ENCODE measurements at regions not wholly inside any gene's neighbourhood (a gene's known extent, or its start where the extent isn't known, plus 50 kb on each side); places are given as distances from the start of the nearest gene placed in this dataset.

- no peak overlapping the region for H3K18ac ChIP-seq (ENCODE audit: low read depth in 1 of 2, low read length in 2 of 2)
- DNase-seq: no peak
- 97% methylated on average over 5 of the region's 6 CpGs for WGBS
Observed at GRCh38 chr6:14312587-14312986, 195.0 kb downstream of the CD83 start.

GRCh38 chr6:14313248-14313647, 195.7 kb downstream of the CD83 start:
- H2AFZ ChIP-seq (ENCODE audit: low read depth, low read length): no peak overlapping the region
- no peak overlapping the region for H3K27ac ChIP-seq (ENCODE audit: low read length, poor library complexity, severe bottlenecking)
- H2BK120ac ChIP-seq (ENCODE audit: low read depth, low read length): no peak overlapping the region
- no peak overlapping the region for H3K18ac ChIP-seq (ENCODE audit: low read depth in 1 of 2, low read length in 2 of 2)
- no peak overlapping the region for H3K14ac ChIP-seq (ENCODE audit: low read length in 2 of 2)
- no peaks in the 10 kb centered on the region for H3K9me3 ChIP-seq (ENCODE audit: control insufficient read depth, low read length)
- no peak overlapping the region for H4K91ac ChIP-seq (ENCODE audit: low read length)
- H2BK12ac ChIP-seq (ENCODE audit: low read length in 2 of 2): no peak overlapping the region
- H2BK15ac ChIP-seq (ENCODE audit: low read depth, poor library complexity, severe bottlenecking): no peak overlapping the region
- DNase-seq: no peak
- H3K36me3 ChIP-seq (ENCODE audit: control insufficient read depth in 1 of 2, insufficient read depth in 2 of 2, low read depth in 1 of 2, low read length in 2 of 2): no peaks in the 10 kb centered on the region
- no peak overlapping the region for H2BK5ac ChIP-seq (ENCODE audit: low read depth, low read length, poor library complexity, severe bottlenecking)
- peaks cover 2% of the 10 kb centered on the region for H3K4me1 ChIP-seq (ENCODE audit: control insufficient read depth, insufficient read depth, low read depth, low read length)
- no peak overlapping the region for H3K4me3 ChIP-seq (ENCODE audit: insufficient read depth in 1 of 2, low read depth in 1 of 2, low read length in 2 of 2)
- no peak overlapping the region for H3K4me2 ChIP-seq (ENCODE audit: low read length, poor library complexity, severe bottlenecking)
- no peak overlapping the region for H3K4ac ChIP-seq (ENCODE audit: low read depth in 1 of 2, low read length in 2 of 2)
- peaks cover 0 to under 1% of the 10 kb centered on the region in 2 experiments for H3K27me3 ChIP-seq (ENCODE audit: control insufficient read depth in 1 of 2, insufficient read depth in 1 of 2, low read length in 2 of 2)
- no peak overlapping the region for H3K9ac ChIP-seq (ENCODE audit: low read length)
- 92% methylated on average over 1 of the region's 2 CpGs for WGBS
- H3K79me1 ChIP-seq (replicated peaks; ENCODE audit: low read length, poor library complexity, severe bottlenecking): no peaks in the 10 kb centered on the region
- no peak overlapping the region for H2AK5ac ChIP-seq (ENCODE audit: low read length, severe bottlenecking)
- no peak overlapping the region for H4K8ac ChIP-seq (ENCODE audit: low read length)
- no peak overlapping the region for H3K23ac ChIP-seq (ENCODE audit: low read length in 2 of 2)

More at GRCh38 chr6:14312587-14312986, 195.0 kb downstream of the CD83 start:
- no peak overlapping the region for H3K4me2 ChIP-seq (ENCODE audit: low read length, poor library complexity, severe bottlenecking)
- H3K4me1 ChIP-seq (ENCODE audit: control insufficient read depth, insufficient read depth, low read depth, low read length): peaks cover 2% of the 10 kb centered on the region
- no peak overlapping the region for H3K14ac ChIP-seq (ENCODE audit: low read length in 2 of 2)
- no peak overlapping the region for H3K27ac ChIP-seq (ENCODE audit: low read length, poor library complexity, severe bottlenecking)
- no peak overlapping the region for H3K9ac ChIP-seq (ENCODE audit: low read length)
- no peaks in the 10 kb centered on the region for H3K9me3 ChIP-seq (ENCODE audit: control insufficient read depth, low read length)
- H3K4ac ChIP-seq (ENCODE audit: low read depth in 1 of 2, low read length in 2 of 2): no peak overlapping the region
- no peak overlapping the region for H4K91ac ChIP-seq (ENCODE audit: low read length)
- no peak overlapping the region for H2BK5ac ChIP-seq (ENCODE audit: low read depth, low read length, poor library complexity, severe bottlenecking)
- no peak overlapping the region for H4K8ac ChIP-seq (ENCODE audit: low read length)
- H3K4me3 ChIP-seq (ENCODE audit: insufficient read depth in 1 of 2, low read depth in 1 of 2, low read length in 2 of 2): no peak overlapping the region
- H2BK12ac ChIP-seq (ENCODE audit: low read length in 2 of 2): no peak overlapping the region
- H2BK15ac ChIP-seq (ENCODE audit: low read depth, poor library complexity, severe bottlenecking): no peak overlapping the region
- no peak overlapping the region for H2BK120ac ChIP-seq (ENCODE audit: low read depth, low read length)
- no peak overlapping the region for H2AK5ac ChIP-seq (ENCODE audit: low read length, severe bottlenecking)
- H3K79me1 ChIP-seq (replicated peaks; ENCODE audit: low read length, poor library complexity, severe bottlenecking): no peaks in the 10 kb centered on the region
- no peaks in the 10 kb centered on the region for H3K27me3 ChIP-seq (ENCODE audit: control insufficient read depth in 1 of 2, insufficient read depth in 1 of 2, low read length in 2 of 2)
- no peaks in the 10 kb centered on the region for H3K36me3 ChIP-seq (ENCODE audit: control insufficient read depth in 1 of 2, insufficient read depth in 2 of 2, low read depth in 1 of 2, low read length in 2 of 2)
- H2AFZ ChIP-seq (ENCODE audit: low read depth, low read length): no peak overlapping the region
- no peak overlapping the region for H3K23ac ChIP-seq (ENCODE audit: low read length in 2 of 2)

- no peak overlapping the region for H2BK15ac ChIP-seq (ENCODE audit: low read depth, poor library complexity, severe bottlenecking)
- no peak overlapping the region for H3K4ac ChIP-seq (ENCODE audit: low read depth in 1 of 2, low read length in 2 of 2)
- no peak overlapping the region for H2BK12ac ChIP-seq (ENCODE audit: low read length in 2 of 2)
- H3K27ac ChIP-seq (ENCODE audit: low read length, poor library complexity, severe bottlenecking): no peak overlapping the region
- no peak overlapping the region for H3K18ac ChIP-seq (ENCODE audit: low read depth in 1 of 2, low read length in 2 of 2)
- H3K23ac ChIP-seq (ENCODE audit: low read length in 2 of 2): no peak overlapping the region
- H2AFZ ChIP-seq (ENCODE audit: low read depth, low read length): no peak overlapping the region
- peaks cover 2% of the 10 kb centered on the region for H3K4me1 ChIP-seq (ENCODE audit: control insufficient read depth, insufficient read depth, low read depth, low read length)
- H3K4me3 ChIP-seq (ENCODE audit: insufficient read depth in 1 of 2, low read depth in 1 of 2, low read length in 2 of 2): no peak overlapping the region
- no peak overlapping the region for H2BK120ac ChIP-seq (ENCODE audit: low read depth, low read length)
- H4K8ac ChIP-seq (ENCODE audit: low read length): no peak overlapping the region
- no peak overlapping the region for H3K4me2 ChIP-seq (ENCODE audit: low read length, poor library complexity, severe bottlenecking)
- no peaks in the 10 kb centered on the region for H3K9me3 ChIP-seq (ENCODE audit: control insufficient read depth, low read length)
- H3K27me3 ChIP-seq (ENCODE audit: control insufficient read depth in 1 of 2, insufficient read depth in 1 of 2, low read length in 2 of 2): peaks cover 0 to 5% of the 10 kb centered on the region in 2 experiments
- H2AK5ac ChIP-seq (ENCODE audit: low read length, severe bottlenecking): no peak overlapping the region
- no peaks in the 10 kb centered on the region for H3K36me3 ChIP-seq (ENCODE audit: control insufficient read depth in 1 of 2, insufficient read depth in 2 of 2, low read depth in 1 of 2, low read length in 2 of 2)
- no peak overlapping the region for H3K14ac ChIP-seq (ENCODE audit: low read length in 2 of 2)
- H3K79me1 ChIP-seq (replicated peaks; ENCODE audit: low read length, poor library complexity, severe bottlenecking): no peaks in the 10 kb centered on the region
- no peak overlapping the region for H2BK5ac ChIP-seq (ENCODE audit: low read depth, low read length, poor library complexity, severe bottlenecking)
- H3K9ac ChIP-seq (ENCODE audit: low read length): no peak overlapping the region
- no peak for DNase-seq
- no peak overlapping the region for H4K91ac ChIP-seq (ENCODE audit: low read length)
Observed at GRCh38 chr6:14315353-14315752, 197.8 kb downstream of the CD83 start.

GRCh38 chr6:14316651-14317386, 199.2 kb downstream of the CD83 start:
- H4K91ac ChIP-seq (ENCODE audit: low read length): no peak overlapping the region
- no peak overlapping the region for H3K4me2 ChIP-seq (ENCODE audit: low read length, poor library complexity, severe bottlenecking)

More at GRCh38 chr6:14316651-14317386, 199.2 kb downstream of the CD83 start:
- no peak overlapping the region for H3K18ac ChIP-seq (ENCODE audit: low read depth in 1 of 2, low read length in 2 of 2)
- H2BK15ac ChIP-seq (ENCODE audit: low read depth, poor library complexity, severe bottlenecking): no peak overlapping the region
- no peak overlapping the region for H2AFZ ChIP-seq (ENCODE audit: low read depth, low read length)
- 48% methylated on average over 8 of the region's 10 CpGs for WGBS
- no peak overlapping the region for H3K14ac ChIP-seq (ENCODE audit: low read length in 2 of 2)
- H2AK5ac ChIP-seq (ENCODE audit: low read length, severe bottlenecking): no peak overlapping the region
- H3K4ac ChIP-seq (ENCODE audit: low read depth in 1 of 2, low read length in 2 of 2): no peak overlapping the region
- no peak overlapping the region for H3K4me3 ChIP-seq (ENCODE audit: insufficient read depth in 1 of 2, low read depth in 1 of 2, low read length in 2 of 2)
- H2BK5ac ChIP-seq (ENCODE audit: low read depth, low read length, poor library complexity, severe bottlenecking): no peak overlapping the region
- no peaks in the 10 kb centered on the region for H3K4me1 ChIP-seq (ENCODE audit: control insufficient read depth, insufficient read depth, low read depth, low read length)
- DNase-seq: peak; percentile 19
- H3K27ac ChIP-seq (ENCODE audit: low read length, poor library complexity, severe bottlenecking): no peak overlapping the region
- H3K36me3 ChIP-seq (ENCODE audit: control insufficient read depth in 1 of 2, insufficient read depth in 2 of 2, low read depth in 1 of 2, low read length in 2 of 2): no peaks in the 10 kb centered on the region
- H3K9me3 ChIP-seq (ENCODE audit: control insufficient read depth, low read length): no peaks in the 10 kb centered on the region
- peaks cover 0 to 11% of the 10 kb centered on the region in 2 experiments for H3K27me3 ChIP-seq (ENCODE audit: control insufficient read depth in 1 of 2, insufficient read depth in 1 of 2, low read length in 2 of 2)
- H4K8ac ChIP-seq (ENCODE audit: low read length): no peak overlapping the region
- H3K9ac ChIP-seq (ENCODE audit: low read length): no peak overlapping the region
- H3K79me1 ChIP-seq (replicated peaks; ENCODE audit: low read length, poor library complexity, severe bottlenecking): no peaks in the 10 kb centered on the region
- no peak overlapping the region for H3K23ac ChIP-seq (ENCODE audit: low read length in 2 of 2)
- H2BK12ac ChIP-seq (ENCODE audit: low read length in 2 of 2): no peak overlapping the region
- no peak overlapping the region for H2BK120ac ChIP-seq (ENCODE audit: low read depth, low read length)

All from mesenchymal stem cell (in vitro differentiated cells and primary cell).